Activated CD4-positive, alpha-beta memory T cell treated with anti-CD3 and anti-CD28 coated beads, Interleukin-2, amount 10 ng/mL, durations not matched to agents 7 days and 5 days (primary cell): ENCODE measurements at regions not wholly inside any gene's neighbourhood (a gene's known extent, or its start where the extent isn't known, plus 50 kb on each side); places are given as distances from the start of the nearest gene placed in this dataset.
"Not testable (repeated sequence)": the region's sequence is repeated elsewhere in the genome, so short reads cannot be mapped to it uniquely, and the experiment has no call there.

Experiments used
- CTCF ChIA-PET: fragments of 350-600 bp; sonication (Branson Sonifier 250); formaldehyde crosslinking; loops from one replicate; lab custom pipeline; 2021; ENCODE audit warnings: antibody characterized with exemption, inconsistent platforms; lab: Charles Lee
- POLR2A ChIA-PET: fragments of 350-600 bp; sonication (Branson Sonifier 250); formaldehyde crosslinking; loops from one replicate; lab custom pipeline; 2021; ENCODE audit warnings: antibody characterized with exemption; lab: Charles Lee
- DNase-seq: peaks from one replicate; pipeline ENCODE4 v3.0.0-alpha.2; 2020
- H3K27ac Mint-ChIP-seq: one replicate; pipeline ENCODE4 v1.8.0; 2021; ENCODE audit warnings: mild to moderate bottlenecking, mixed read lengths
- H3K27me3 Mint-ChIP-seq: one replicate; pipeline ENCODE4 v1.8.0; 2021; ENCODE audit warnings: mixed read lengths
- H3K36me3 Mint-ChIP-seq: one replicate; pipeline ENCODE4 v1.8.0; 2021; ENCODE audit warnings: low read depth, mixed read lengths
- H3K4me1 Mint-ChIP-seq: one replicate; pipeline ENCODE4 v1.8.0; 2021; ENCODE audit warnings: mixed read lengths
- H3K4me3 Mint-ChIP-seq: one replicate; pipeline ENCODE4 v1.8.0; 2021; ENCODE audit warnings: mild to moderate bottlenecking, mixed read lengths
- H3K9me3 Mint-ChIP-seq: one replicate; pipeline ENCODE4 v1.8.0; 2021; ENCODE audit warnings: mixed read lengths

DNA sequence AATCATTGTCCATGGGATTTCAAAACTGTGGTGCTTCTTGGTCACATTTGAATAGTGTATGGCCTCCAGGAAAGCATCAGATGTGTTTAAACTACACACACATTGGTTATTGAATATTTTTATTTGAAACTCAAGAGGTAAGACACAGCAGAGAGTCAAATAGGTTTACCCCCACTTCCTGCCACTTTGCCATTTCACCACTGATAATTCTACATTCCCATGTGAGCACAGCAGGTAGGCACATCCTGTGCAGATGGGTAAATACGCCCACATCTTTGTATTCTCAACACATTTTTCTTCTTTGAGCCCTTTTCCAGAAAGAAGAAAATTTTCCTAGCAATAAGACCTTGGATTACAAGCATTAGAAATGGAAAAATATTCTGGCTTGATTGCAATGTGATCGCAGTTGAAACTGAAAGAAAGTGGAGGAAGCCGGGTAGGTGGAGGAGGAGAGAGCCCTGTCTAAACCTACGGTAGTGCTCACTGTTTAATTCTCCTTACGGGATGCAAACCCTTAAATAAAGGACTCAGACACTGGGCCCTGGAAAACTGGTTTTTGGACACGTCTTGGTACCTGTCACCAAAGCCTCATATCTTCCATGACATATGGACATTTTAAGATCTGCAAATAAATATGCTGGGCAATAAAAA lies 167.7 kb downstream of the COG6 start:
- peak overlapping the region; percentile 57 for H3K4me3 Mint-ChIP-seq
- H3K9me3 Mint-ChIP-seq = no peaks in the 10 kb centered on the region
- no peak overlapping the region for H3K27ac Mint-ChIP-seq
- no peak for DNase-seq
- POLR2A ChIA-PET = no interaction called here
- peaks cover 27% of the 10 kb centered on the region for H3K4me1 Mint-ChIP-seq
- CTCF ChIA-PET = no interaction called here
- no peaks in the 10 kb centered on the region for H3K36me3 Mint-ChIP-seq
- H3K27me3 Mint-ChIP-seq = no peaks in the 10 kb centered on the region

- ChIA-PET POLR2A (no interaction called here), CTCF (no interaction called here)
- no peak for DNase-seq
- Mint-ChIP-seq H3K4me3 (no peak overlapping the region), H3K9me3 (peaks cover 2% of the 10 kb centered on the region), H3K36me3 (no peaks in the 10 kb centered on the region), H3K27me3 (no peaks in the 10 kb centered on the region), H3K27ac (no peak overlapping the region), H3K4me1 (peaks cover 27% of the 10 kb centered on the region)
Observed at GRCh38 chr13:39825886-39826285, 170.4 kb downstream of the COG6 start.

- no peak overlapping the region for H3K4me3 Mint-ChIP-seq
- H3K4me1 Mint-ChIP-seq = peaks cover 1% of the 10 kb centered on the region
- peaks cover 7% of the 10 kb centered on the region for H3K27me3 Mint-ChIP-seq
- no peaks in the 10 kb centered on the region for H3K36me3 Mint-ChIP-seq
- H3K27ac Mint-ChIP-seq = no peak overlapping the region
- CTCF ChIA-PET = no interaction called here
- DNase-seq = no peak
- POLR2A ChIA-PET = no interaction called here
- no peaks in the 10 kb centered on the region for H3K9me3 Mint-ChIP-seq
Observed at GRCh38 chr13:39835253-39835652, 179.8 kb downstream of the COG6 start.

- peaks cover 7% of the 10 kb centered on the region for H3K27me3 Mint-ChIP-seq
- H3K9me3 Mint-ChIP-seq = no peaks in the 10 kb centered on the region
- no peak overlapping the region for H3K4me3 Mint-ChIP-seq
- H3K4me1 Mint-ChIP-seq = peaks cover 1% of the 10 kb centered on the region
- no peak for DNase-seq
- H3K27ac Mint-ChIP-seq = no peak overlapping the region
- ChIA-PET CTCF (interaction anchor here (0.6 kb wide), 1 partner anchor 87 kb away, joined by 3 read pairs; no protein-coding TSS in a partner anchor), POLR2A (no interaction called here)
- no peaks in the 10 kb centered on the region for H3K36me3 Mint-ChIP-seq
Observed at GRCh38 chr13:39836038-39836437, 180.6 kb downstream of the COG6 start.

GRCh38 chr13:39837866-39838265 lies 182.4 kb downstream of the COG6 start:
- POLR2A ChIA-PET, DNase-seq, H3K9me3 Mint-ChIP-seq, H3K27me3 Mint-ChIP-seq, H3K27ac Mint-ChIP-seq, H3K4me3 Mint-ChIP-seq, CTCF ChIA-PET, H3K4me1 Mint-ChIP-seq, H3K36me3 Mint-ChIP-seq: not testable (repeated sequence)

GRCh38 chr13:39840201-39840600 lies 184.7 kb downstream of the COG6 start:
- no peaks in the 10 kb centered on the region for H3K27me3 Mint-ChIP-seq
- no peak overlapping the region for H3K27ac Mint-ChIP-seq
- DNase-seq = no peak
- H3K4me3 Mint-ChIP-seq = no peak overlapping the region
- POLR2A ChIA-PET = no interaction called here
- H3K4me1 Mint-ChIP-seq = peaks cover 1% of the 10 kb centered on the region
- no peaks in the 10 kb centered on the region for H3K36me3 Mint-ChIP-seq
- H3K9me3 Mint-ChIP-seq = no peaks in the 10 kb centered on the region
- CTCF ChIA-PET = no interaction called here

- DNase-seq = no peak
- POLR2A ChIA-PET = no interaction called here
- peaks cover 5% of the 10 kb centered on the region for H3K9me3 Mint-ChIP-seq
- H3K27me3 Mint-ChIP-seq = peaks cover 6% of the 10 kb centered on the region
- CTCF ChIA-PET = no interaction called here
- H3K27ac Mint-ChIP-seq = no peak overlapping the region
- no peak overlapping the region for H3K4me3 Mint-ChIP-seq
- peaks cover 5% of the 10 kb centered on the region for H3K36me3 Mint-ChIP-seq
- no peaks in the 10 kb centered on the region for H3K4me1 Mint-ChIP-seq
Observed at GRCh38 chr13:39847336-39847735, 191.9 kb downstream of the COG6 start.

DNA sequence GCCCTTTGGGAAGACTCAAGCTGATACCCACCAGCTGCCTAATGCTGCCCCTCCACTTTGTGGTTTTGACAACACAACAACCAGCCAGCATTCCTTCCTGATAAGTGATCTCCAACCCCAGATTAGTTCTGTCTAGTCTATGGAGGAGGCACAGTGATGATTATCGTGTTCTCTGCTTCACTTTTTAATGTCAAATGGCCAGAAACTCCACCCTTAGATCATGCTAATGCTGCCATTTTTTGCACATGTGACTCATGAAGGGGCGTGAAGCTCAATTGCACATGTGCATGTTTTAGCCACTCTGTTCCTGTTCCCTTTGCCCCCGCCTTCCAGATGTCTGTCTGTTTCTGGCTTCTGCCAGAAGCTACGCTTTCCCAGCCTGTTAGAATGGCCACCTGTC lies 199.8 kb downstream of the COG6 start:
- CTCF ChIA-PET = no interaction called here
- H3K27ac Mint-ChIP-seq = no peak overlapping the region

DNA sequence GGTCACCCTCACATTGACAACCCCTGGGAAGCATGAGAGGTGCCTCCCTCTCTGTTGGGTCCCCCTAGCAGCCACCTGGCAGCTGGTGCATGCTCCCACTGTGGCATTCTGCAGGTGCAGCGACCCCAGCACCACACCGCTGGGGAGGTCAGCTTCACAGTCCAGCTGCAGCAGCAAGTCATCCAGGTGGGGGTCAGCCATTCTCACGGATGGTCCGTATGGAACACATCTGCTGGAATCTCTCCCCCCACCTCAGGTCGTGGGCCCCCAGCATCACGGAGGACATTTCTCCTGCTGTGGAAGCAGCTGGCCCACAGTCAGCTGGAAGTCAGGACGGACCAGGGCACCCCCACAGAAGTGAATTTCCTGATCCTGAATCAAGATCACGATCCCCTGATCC lies 201.3 kb downstream of the COG6 start:
- H3K27me3 Mint-ChIP-seq = peaks cover 4% of the 10 kb centered on the region
- POLR2A ChIA-PET = no interaction called here
- DNase-seq = no peak

More for the DNA sequence above, 199.8 kb downstream of the COG6 start:
- Mint-ChIP-seq H3K27me3 (peaks cover 8% of the 10 kb centered on the region), H3K4me1 (no peaks in the 10 kb centered on the region), H3K9me3 (peaks cover 14% of the 10 kb centered on the region), H3K36me3 (peaks cover 12% of the 10 kb centered on the region), H3K4me3 (no peak overlapping the region)
- no peak for DNase-seq
- POLR2A ChIA-PET = no interaction called here

DNA sequence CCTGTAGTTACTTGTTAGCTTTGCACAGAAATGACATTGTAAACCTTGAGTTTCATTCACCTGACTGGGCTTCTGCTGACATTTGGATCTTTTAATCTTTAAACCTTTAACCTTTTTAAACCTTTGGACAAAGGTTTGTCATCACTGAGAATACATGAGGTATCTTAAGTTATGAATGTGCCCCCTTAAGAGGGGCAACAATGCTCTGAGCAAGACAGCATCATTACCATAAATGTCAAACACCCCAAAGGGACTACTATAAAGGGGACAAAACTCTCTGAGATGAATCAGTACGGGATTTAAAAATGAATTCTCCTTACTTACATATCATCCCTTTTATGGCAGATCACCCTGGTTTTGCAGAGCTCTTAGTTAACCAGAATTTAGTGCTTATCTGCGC lies 203.3 kb downstream of the COG6 start:
- POLR2A ChIA-PET = no interaction called here
- no peaks in the 10 kb centered on the region for H3K4me1 Mint-ChIP-seq
- H3K4me3 Mint-ChIP-seq = no peak overlapping the region
- no peak for DNase-seq
- peaks cover 2% of the 10 kb centered on the region for H3K36me3 Mint-ChIP-seq
- CTCF ChIA-PET = no interaction called here
- H3K27me3 Mint-ChIP-seq = peaks cover 4% of the 10 kb centered on the region
- H3K9me3 Mint-ChIP-seq = peaks cover 2% of the 10 kb centered on the region
- H3K27ac Mint-ChIP-seq = no peak overlapping the region

More for the DNA sequence above, 201.3 kb downstream of the COG6 start:
- H3K9me3 Mint-ChIP-seq = peaks cover 10% of the 10 kb centered on the region
- CTCF ChIA-PET = no interaction called here
- H3K4me3 Mint-ChIP-seq = no peak overlapping the region
- no peaks in the 10 kb centered on the region for H3K4me1 Mint-ChIP-seq
- H3K27ac Mint-ChIP-seq = no peak overlapping the region
- H3K36me3 Mint-ChIP-seq = peaks cover 8% of the 10 kb centered on the region

DNA sequence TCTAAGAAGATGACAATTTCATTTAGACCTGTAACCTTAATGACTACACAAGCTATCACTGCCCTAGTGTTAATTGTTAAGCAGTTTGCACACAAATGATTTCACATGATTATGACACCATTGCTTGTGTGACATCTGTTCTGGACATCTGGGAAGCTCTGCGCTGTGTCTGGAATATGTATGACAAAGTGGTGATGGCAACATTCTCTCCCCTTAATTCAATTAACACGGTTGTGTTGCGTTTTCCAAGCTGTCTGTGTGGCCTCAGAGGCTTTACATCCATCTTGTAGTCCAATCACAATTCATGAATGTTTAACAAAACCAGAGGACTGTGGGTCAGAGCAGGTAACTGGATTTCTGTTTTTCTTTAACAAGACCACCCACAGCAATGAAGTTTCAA lies 204.4 kb downstream of the COG6 start:
- no peaks in the 10 kb centered on the region for H3K4me1 Mint-ChIP-seq

DNA sequence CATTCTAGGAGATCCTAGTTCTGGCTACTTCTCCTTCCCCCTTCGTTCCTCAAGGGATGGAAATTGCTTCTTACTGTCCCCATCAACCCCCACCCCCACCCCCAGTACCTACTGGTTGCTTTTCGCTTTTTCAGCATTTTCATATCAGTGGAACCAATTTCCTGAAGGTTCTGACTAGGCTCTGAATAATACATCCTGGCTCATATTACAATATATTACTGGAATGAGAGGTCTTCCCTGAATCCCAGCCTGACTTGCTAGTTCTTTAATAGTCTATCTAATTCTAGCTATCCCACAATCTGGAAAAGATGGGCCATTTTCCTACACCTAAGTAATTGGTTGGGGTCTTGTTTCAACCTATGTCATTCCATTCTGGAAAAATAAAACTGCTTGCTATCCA lies 207.4 kb downstream of the COG6 start:
- Mint-ChIP-seq H3K4me1 (no peaks in the 10 kb centered on the region), H3K36me3 (no peaks in the 10 kb centered on the region), H3K9me3 (no peaks in the 10 kb centered on the region), H3K27ac (no peak overlapping the region), H3K27me3 (no peaks in the 10 kb centered on the region), H3K4me3 (no peak overlapping the region)
- no peak for DNase-seq
- CTCF ChIA-PET = no interaction called here
- POLR2A ChIA-PET = no interaction called here

More for the DNA sequence above, 204.4 kb downstream of the COG6 start:
- peaks cover 4% of the 10 kb centered on the region for H3K27me3 Mint-ChIP-seq
- CTCF ChIA-PET = no interaction called here
- H3K27ac Mint-ChIP-seq = no peak overlapping the region
- no peak overlapping the region for H3K4me3 Mint-ChIP-seq
- H3K9me3 Mint-ChIP-seq = no peaks in the 10 kb centered on the region
- POLR2A ChIA-PET = no interaction called here
- DNase-seq = no peak
- H3K36me3 Mint-ChIP-seq = no peaks in the 10 kb centered on the region

DNA sequence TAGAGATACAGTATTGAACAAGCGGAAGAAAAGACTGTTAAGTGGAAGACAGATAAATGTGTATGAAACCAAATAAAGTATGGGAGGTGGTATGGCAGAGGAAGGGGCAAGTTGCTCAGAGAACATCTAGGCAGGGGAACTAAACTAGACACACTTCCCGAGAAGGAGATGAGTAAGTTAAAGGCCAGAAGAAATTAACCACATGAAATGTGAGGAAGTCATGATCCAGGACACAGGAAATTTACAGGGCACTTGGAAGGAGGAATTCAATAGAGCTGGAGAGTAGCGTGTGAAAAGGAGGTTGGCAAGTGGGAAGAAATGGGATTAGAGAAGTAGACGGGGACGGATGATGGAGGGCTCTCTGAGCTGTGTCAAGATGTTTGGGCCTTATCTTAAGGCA lies 208.8 kb downstream of the COG6 start:
- no peak overlapping the region for H3K27ac Mint-ChIP-seq
- no peak for DNase-seq
- no peaks in the 10 kb centered on the region for H3K4me1 Mint-ChIP-seq
- ChIA-PET CTCF (no interaction called here), POLR2A (no interaction called here)
- H3K27me3 Mint-ChIP-seq = no peaks in the 10 kb centered on the region
- H3K4me3 Mint-ChIP-seq = no peak overlapping the region
- no peaks in the 10 kb centered on the region for H3K9me3 Mint-ChIP-seq
- no peaks in the 10 kb centered on the region for H3K36me3 Mint-ChIP-seq

DNA sequence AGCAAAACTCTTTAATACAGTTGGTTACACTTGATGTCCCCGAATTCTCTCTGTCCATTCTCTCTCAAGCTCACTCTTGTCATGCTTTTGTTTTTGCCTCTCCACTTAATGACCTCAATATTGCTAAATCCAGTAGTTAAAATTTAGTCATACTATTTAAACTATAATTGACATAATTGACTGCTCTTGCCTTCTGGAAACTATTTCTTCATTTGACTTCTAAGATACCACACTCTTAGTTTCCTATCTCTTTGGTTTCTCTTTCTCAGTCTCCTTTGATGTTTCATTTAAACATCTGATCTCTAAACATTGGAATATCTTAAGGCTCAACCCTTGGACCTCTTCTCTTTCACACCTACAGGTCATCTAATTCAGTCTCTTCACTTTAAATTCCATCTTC lies 211.3 kb downstream of the COG6 start:
- H3K27ac Mint-ChIP-seq = no peak overlapping the region
- POLR2A ChIA-PET = no interaction called here
- CTCF ChIA-PET = no interaction called here
- no peak for DNase-seq
- H3K36me3 Mint-ChIP-seq = no peaks in the 10 kb centered on the region
- no peaks in the 10 kb centered on the region for H3K9me3 Mint-ChIP-seq
- H3K4me1 Mint-ChIP-seq = no peaks in the 10 kb centered on the region
- no peak overlapping the region for H3K4me3 Mint-ChIP-seq
- no peaks in the 10 kb centered on the region for H3K27me3 Mint-ChIP-seq
